ENCODE measurements at regions not wholly inside any gene's neighbourhood (a gene's known extent, or its start where the extent isn't known, plus 50 kb on each side); places are given as distances from the start of the nearest gene placed in this dataset.

DNA sequence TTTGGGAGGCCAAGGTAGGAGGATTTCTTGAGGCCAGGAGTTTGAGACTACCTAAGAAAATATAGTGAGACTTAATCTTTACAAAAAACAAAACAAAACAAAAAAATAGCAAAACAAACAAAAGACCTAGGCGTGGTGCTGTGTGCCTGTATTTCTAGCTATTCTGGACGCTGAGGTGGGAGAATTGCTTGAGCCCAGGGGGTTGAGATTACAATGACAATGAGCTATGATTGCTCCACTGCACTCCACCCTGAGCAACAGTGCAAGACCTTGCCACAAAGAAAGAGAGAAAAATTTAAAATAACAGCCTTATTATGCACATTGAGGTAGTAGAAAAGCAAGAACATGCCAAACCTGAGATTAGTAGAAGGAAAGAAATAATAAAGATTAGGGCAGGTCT, 657.7 kb downstream of the PDHA2 start:
- TF ChIP-seq CTCF (IDR thresholded peaks at IDR 0.05; ENCODE audit: insufficient read depth, low read length, poor library complexity, severe bottlenecking), result no peak
- no peak overlapping the region for H3K4me3 ChIP-seq (replicated peaks; ENCODE audit: low read depth, low read length)
- H3K36me3 ChIP-seq (ENCODE audit: control insufficient read depth, insufficient read depth, low read length), result no peaks in the 10 kb centered on the region
- no peaks in the 10 kb centered on the region for H3K27me3 ChIP-seq (replicated peaks; ENCODE audit: control insufficient read depth, insufficient read depth, low read length)
- DNase-seq (ENCODE audit: extremely low read depth, insufficient read length), result no peak

GRCh38 chr4:96504386-96504785, 664.5 kb downstream of the PDHA2 start:
- TF ChIP-seq CTCF (IDR thresholded peaks at IDR 0.05; ENCODE audit: insufficient read depth, low read length, poor library complexity, severe bottlenecking), result no peak

DNA sequence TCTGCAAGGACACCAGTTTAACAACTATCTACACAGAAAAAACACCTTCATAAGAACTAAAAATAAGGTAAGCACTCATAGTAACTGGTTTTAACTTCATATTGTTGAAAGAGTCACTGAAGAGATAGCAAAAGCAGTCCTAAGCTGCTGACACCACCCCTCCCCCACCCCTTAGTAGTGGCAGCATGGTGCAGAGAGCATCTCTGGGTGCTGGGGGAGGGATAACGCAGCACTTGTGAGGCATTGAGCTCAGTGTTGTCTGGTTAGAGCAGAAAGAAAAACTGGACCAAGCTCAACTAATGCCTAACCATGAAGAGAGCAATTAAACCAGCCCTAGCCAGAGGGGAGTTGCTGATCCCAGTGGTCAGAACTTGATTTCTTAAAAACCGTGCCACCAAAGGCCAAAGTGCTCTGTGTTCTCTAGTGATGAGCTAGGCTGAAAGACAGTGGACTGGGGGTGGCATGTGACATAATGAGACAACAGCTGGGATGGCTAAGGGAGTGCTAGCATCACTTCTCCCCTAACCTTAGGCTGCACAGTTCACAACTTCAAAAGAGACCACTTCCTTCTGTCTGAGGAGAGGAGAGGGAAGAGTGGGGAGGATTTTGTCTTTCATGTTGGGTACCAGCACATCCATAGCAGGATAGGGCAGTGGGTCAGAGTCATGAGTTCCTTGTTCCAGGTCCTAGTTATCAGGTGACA, 669.3 kb downstream of the PDHA2 start:
- TF ChIP-seq CTCF (IDR thresholded peaks at IDR 0.05; ENCODE audit: insufficient read depth, low read length, poor library complexity, severe bottlenecking), result no peak
- H3K36me3 ChIP-seq (ENCODE audit: control insufficient read depth, insufficient read depth, low read length), result no peaks in the 10 kb centered on the region
- no peaks in the 10 kb centered on the region for H3K27me3 ChIP-seq (replicated peaks; ENCODE audit: control insufficient read depth, insufficient read depth, low read length)
- H3K4me3 ChIP-seq (replicated peaks; ENCODE audit: low read depth, low read length), result no peak overlapping the region
- DNase-seq (ENCODE audit: extremely low read depth, insufficient read length), result no peak

More at GRCh38 chr4:96504386-96504785, 664.5 kb downstream of the PDHA2 start:
- Histone ChIP-seq H3K36me3 (ENCODE audit: control insufficient read depth, insufficient read depth, low read length) (no peaks in the 10 kb centered on the region), H3K27me3 (replicated peaks; ENCODE audit: control insufficient read depth, insufficient read depth, low read length) (no peaks in the 10 kb centered on the region), H3K4me3 (replicated peaks; ENCODE audit: low read depth, low read length) (no peak overlapping the region)
- no peak for DNase-seq (ENCODE audit: extremely low read depth, insufficient read length)

GRCh38 chr4:96519291-96519690, 679.4 kb downstream of the PDHA2 start:
- TF ChIP-seq CTCF (IDR thresholded peaks at IDR 0.05; ENCODE audit: insufficient read depth, low read length, poor library complexity, severe bottlenecking), result no peak
- no peaks in the 10 kb centered on the region for H3K36me3 ChIP-seq (ENCODE audit: control insufficient read depth, insufficient read depth, low read length)
- H3K27me3 ChIP-seq (replicated peaks; ENCODE audit: control insufficient read depth, insufficient read depth, low read length), result no peaks in the 10 kb centered on the region
- DNase-seq (ENCODE audit: extremely low read depth, insufficient read length), result no peak
- H3K4me3 ChIP-seq (replicated peaks; ENCODE audit: low read depth, low read length), result no peak overlapping the region

DNA sequence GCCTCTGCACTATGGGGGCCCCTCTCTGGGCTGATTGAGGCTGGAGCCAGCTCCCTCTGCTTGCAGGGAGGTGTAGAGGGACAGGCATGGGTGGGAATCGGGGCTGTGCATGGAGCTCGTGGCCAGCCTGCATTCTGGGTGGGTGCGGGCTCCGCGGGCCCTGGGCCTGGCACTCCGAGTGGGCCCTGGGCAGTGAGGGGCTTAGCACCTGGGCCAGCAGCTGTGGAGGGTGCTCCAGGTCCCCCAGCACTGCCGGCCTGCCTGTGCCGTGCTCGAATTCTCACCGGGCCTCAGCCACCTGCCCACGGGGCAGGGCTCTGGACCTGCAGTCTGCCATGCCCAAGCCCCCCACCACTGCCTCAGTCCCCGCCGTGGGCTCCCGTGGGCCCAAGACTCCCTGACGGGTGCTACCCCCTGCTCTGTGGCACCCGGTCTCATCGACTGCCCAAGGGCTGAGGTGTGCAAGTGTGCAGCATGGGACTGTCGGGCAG, 681.2 kb downstream of the PDHA2 start:
- TF ChIP-seq CTCF (IDR thresholded peaks at IDR 0.05; ENCODE audit: insufficient read depth, low read length, poor library complexity, severe bottlenecking), result no peak
- Histone ChIP-seq H3K4me3 (replicated peaks; ENCODE audit: low read depth, low read length) (no peak overlapping the region), H3K36me3 (ENCODE audit: control insufficient read depth, insufficient read depth, low read length) (no peaks in the 10 kb centered on the region), H3K27me3 (replicated peaks; ENCODE audit: control insufficient read depth, insufficient read depth, low read length) (no peaks in the 10 kb centered on the region)
- DNase-seq (ENCODE audit: extremely low read depth, insufficient read length), result no peak

Data from GM06990 (cell line).